PC-9 (cell line): ENCODE measurements at regions not wholly inside any gene's neighbourhood (a gene's known extent, or its start where the extent isn't known, plus 50 kb on each side); places are given as distances from the start of the nearest gene placed in this dataset.

ENCODE experiments used
- BruUV-seq: library from RNA; stranded (reverse); fragments of 400-500 nt; replicated peaks from 2 replicates; lab custom pipeline; 2021; lab: Mats Ljungman, UMichigan
- CTCF ChIA-PET: fragments of 300-600 bp; sonication (Branson Sonifier 250); formaldehyde crosslinking; loops from one replicate; lab custom pipeline; 2022; ENCODE audit warnings: antibody characterized with exemption; lab: Charles Lee
- POLR2A ChIA-PET: fragments of 300-600 bp; sonication (Branson Sonifier 250); formaldehyde crosslinking; loops from one replicate; lab custom pipeline; 2022; ENCODE audit warnings: antibody characterized with exemption; ENCODE audit not compliant: unreplicated experiment; lab: Charles Lee
- DNase-seq, 2 experiments: peaks; one replicate each; pipeline versions ENCODE4 v3.0.0 to v3.0.0-alpha.2; 2015 to 2022; ENCODE audit warnings: mixed read lengths in 1 of 2
- H2AFZ ChIP-seq: fragments of 200-600 bp; sonication (generic); 2 replicates; pipeline ENCODE4 v1.8.1; 2017; ENCODE audit warnings: antibody characterized with exemption
- H3F3A ChIP-seq: fragments of 200-600 bp; sonication (generic); 2 replicates; pipeline ENCODE4 v1.8.1; 2017; ENCODE audit warnings: antibody characterized with exemption, mild to moderate bottlenecking, low read depth; ENCODE audit not compliant: insufficient read depth
- H3K27ac ChIP-seq: fragments of 200-600 bp; sonication (generic); 2 replicates; pipeline ENCODE4 v1.6.1; 2016; ENCODE audit warnings: mixed run types
- H3K27me3 ChIP-seq: fragments of 200-600 bp; sonication (generic); 2 replicates; pipeline ENCODE4 v1.6.1; 2016; ENCODE audit warnings: low read depth, mixed run types; ENCODE audit not compliant: insufficient read depth
- H3K36me3 ChIP-seq: fragments of 200-600 bp; sonication (generic); 2 replicates; pipeline ENCODE4 v1.6.1; 2016; ENCODE audit warnings: low read depth, mixed run types
- H3K4me1 ChIP-seq: fragments of 200-600 bp; sonication (generic); replicated peaks from 2 replicates; pipeline ENCODE4 v1.6.1; 2016; ENCODE audit warnings: mixed run types; ENCODE audit not compliant: insufficient read depth
- H3K4me2 ChIP-seq: fragments of 200-600 bp; sonication (generic); 2 replicates; pipeline ENCODE4 v1.6.1; 2017; ENCODE audit warnings: mixed run types
- H3K4me3 ChIP-seq: fragments of 200-600 bp; sonication (generic); 2 replicates; pipeline ENCODE4 v1.6.1; 2016; ENCODE audit warnings: mixed run types
- H3K79me2 ChIP-seq: fragments of 200-600 bp; sonication (generic); 2 replicates; pipeline ENCODE4 v1.6.1; 2017; ENCODE audit warnings: low read depth, mixed run types
- H3K9me2 ChIP-seq: fragments of 200-600 bp; sonication (generic); 2 replicates; pipeline ENCODE4 v1.8.1; 2017; ENCODE audit warnings: mild to moderate bottlenecking; ENCODE audit not compliant: insufficient read depth
- H3K9me3 ChIP-seq: fragments of 200-600 bp; sonication (generic); 2 replicates; pipeline ENCODE4 v1.8.1; 2016; ENCODE audit warnings: low read depth; ENCODE audit not compliant: insufficient read depth
- H4K20me1 ChIP-seq: fragments of 200-600 bp; sonication (generic); 2 replicates; pipeline ENCODE4 v1.8.1; 2017; ENCODE audit not compliant: insufficient read depth
- EZH2 ChIP-seq: fragments of 200-600 bp; sonication (generic); IDR thresholded peaks from 2 replicates; pipeline ENCODE4 v1.8.0; 2017; ENCODE audit warnings: antibody characterized with exemption, low read depth
- intact Hi-C: fragments of 100-400 bp; cut with micrococcal nuclease; formaldehyde crosslinking; loops from one replicate; pipeline ENCODE4 v1.10.0; 2022; ENCODE audit not compliant: unreplicated experiment
- TF ChIP-seq, protein P1 (sequence below): fragments of 200-600 bp; sonication (generic); conservative IDR thresholded peaks from 2 replicates; pipeline ENCODE4 v1.6.1; 2017; ENCODE audit warnings: mixed run types, antibody characterized with exemption, mild to moderate bottlenecking, moderate library complexity

DNA sequence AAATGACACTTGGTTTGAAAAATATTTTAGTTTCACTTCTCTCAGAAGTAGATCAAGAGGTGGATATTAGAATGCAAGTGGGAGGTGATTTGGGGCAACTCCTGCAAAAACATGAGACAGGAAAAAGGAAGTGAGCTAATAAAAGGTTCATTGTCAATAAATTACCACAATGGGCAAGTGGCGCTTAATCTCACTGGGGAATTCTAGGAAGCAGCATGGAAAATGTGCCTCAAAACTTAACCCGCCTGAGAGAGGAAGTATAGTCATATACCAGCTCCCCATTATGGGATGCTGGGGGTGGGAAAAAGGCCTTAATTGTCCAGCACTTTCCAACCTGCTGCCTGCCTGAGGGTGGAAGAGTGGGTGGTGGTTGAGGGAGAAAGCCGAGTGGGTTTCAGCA lies 204.1 kb downstream of the ELAVL2 start:
- Histone ChIP-seq H3F3A (peaks cover 22% of the 10 kb centered on the region), H2AFZ (0 out of 2 replicates have a peak overlapping the region, but pooled peaks have one; percentile 53), H3K4me3 (no peak overlapping the region), H3K9me3 (peaks cover 3% of the 10 kb centered on the region; the same call in 1 of the 2 replicates), H3K27me3 (no peaks in the 10 kb centered on the region), H3K4me1 (peaks cover 29% of the 10 kb centered on the region), H3K9me2 (no peaks in the 10 kb centered on the region), H3K36me3 (no peaks in the 10 kb centered on the region), H3K27ac (peak overlapping the region; percentile 80), H3K4me2 (peak overlapping the region; percentile 49), H4K20me1 (no peaks in the 10 kb centered on the region), H3K79me2 (no peaks in the 10 kb centered on the region)
- ChIA-PET CTCF (no interaction called here), POLR2A (no interaction called here)
- DNase-seq: no peak
- TF ChIP-seq, protein P1, sequence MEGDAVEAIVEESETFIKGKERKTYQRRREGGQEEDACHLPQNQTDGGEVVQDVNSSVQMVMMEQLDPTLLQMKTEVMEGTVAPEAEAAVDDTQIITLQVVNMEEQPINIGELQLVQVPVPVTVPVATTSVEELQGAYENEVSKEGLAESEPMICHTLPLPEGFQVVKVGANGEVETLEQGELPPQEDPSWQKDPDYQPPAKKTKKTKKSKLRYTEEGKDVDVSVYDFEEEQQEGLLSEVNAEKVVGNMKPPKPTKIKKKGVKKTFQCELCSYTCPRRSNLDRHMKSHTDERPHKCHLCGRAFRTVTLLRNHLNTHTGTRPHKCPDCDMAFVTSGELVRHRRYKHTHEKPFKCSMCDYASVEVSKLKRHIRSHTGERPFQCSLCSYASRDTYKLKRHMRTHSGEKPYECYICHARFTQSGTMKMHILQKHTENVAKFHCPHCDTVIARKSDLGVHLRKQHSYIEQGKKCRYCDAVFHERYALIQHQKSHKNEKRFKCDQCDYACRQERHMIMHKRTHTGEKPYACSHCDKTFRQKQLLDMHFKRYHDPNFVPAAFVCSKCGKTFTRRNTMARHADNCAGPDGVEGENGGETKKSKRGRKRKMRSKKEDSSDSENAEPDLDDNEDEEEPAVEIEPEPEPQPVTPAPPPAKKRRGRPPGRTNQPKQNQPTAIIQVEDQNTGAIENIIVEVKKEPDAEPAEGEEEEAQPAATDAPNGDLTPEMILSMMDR: no peak
- TF ChIP-seq EZH2: no peak
- BruUV-seq: no TSS peak
- intact Hi-C loops: no loop called here

DNA sequence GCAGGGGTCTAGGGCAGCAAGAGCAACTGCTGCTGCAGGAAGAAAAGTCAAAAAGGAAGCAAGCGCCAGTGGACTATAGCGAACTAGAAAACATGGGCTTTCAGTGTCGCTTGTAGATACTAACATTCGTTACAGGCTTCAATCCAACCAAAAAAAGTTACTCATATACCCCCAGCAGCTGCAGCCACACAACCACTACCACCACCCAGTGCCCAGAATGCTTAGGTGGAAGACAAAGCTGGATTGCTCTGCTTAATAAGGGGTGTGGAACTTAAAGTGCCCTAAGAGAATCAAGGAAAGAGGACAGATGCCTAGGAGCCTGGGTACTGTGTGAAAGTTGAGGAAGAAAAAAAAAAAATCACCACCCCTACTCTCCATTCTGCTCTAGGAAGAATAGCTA lies 203.6 kb downstream of the ELAVL2 start:
- TF ChIP-seq, protein P1: no peak
- no peak for TF ChIP-seq EZH2
- Histone ChIP-seq H3K36me3 (no peaks in the 10 kb centered on the region), H3K27me3 (no peaks in the 10 kb centered on the region), H3K4me3 (no peak overlapping the region), H3K9me2 (no peaks in the 10 kb centered on the region), H4K20me1 (no peaks in the 10 kb centered on the region), H3K4me1 (peaks cover 29% of the 10 kb centered on the region), H3K27ac (peak overlapping the region; percentile 80), H3F3A (peaks cover 22% of the 10 kb centered on the region), H3K79me2 (no peaks in the 10 kb centered on the region), H3K4me2 (no peak overlapping the region), H3K9me3 (peaks cover 3% of the 10 kb centered on the region; the same call in 1 of the 2 replicates), H2AFZ (no peak overlapping the region)
- POLR2A ChIA-PET: no interaction called here
- no peak for DNase-seq
- intact Hi-C loops: no loop called here
- no TSS peak for BruUV-seq
- CTCF ChIA-PET: no interaction called here

DNA sequence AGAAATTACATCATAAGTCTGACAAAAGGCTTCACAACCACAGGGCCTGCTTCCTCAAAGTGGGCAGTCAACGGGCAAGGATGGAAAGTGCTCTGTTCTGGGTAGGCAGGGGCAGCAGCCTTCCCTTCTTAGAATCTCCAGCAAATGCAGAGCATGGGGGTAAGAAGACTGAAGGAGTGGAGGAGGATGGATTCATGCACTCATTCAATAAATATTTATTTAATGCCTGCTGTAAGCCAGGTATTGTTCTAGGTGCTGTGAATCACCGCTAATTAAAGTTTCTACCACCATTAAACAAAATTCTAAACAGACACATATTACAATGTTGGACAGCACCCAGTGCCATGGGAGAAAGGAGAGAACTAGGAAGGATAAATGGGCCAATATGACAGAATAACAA lies 195.6 kb downstream of the ELAVL2 start:
- Histone ChIP-seq H3K27me3 (no peaks in the 10 kb centered on the region), H3K36me3 (no peaks in the 10 kb centered on the region), H3F3A (no peaks in the 10 kb centered on the region), H4K20me1 (no peaks in the 10 kb centered on the region), H3K9me2 (no peaks in the 10 kb centered on the region), H3K27ac (no peak overlapping the region), H2AFZ (no peak overlapping the region), H3K4me3 (no peak overlapping the region), H3K4me2 (no peak overlapping the region), H3K4me1 (peaks cover 11% of the 10 kb centered on the region; the same call in 1 of the 2 replicates), H3K9me3 (no peaks in the 10 kb centered on the region; the same call in 1 of the 2 replicates), H3K79me2 (no peaks in the 10 kb centered on the region)
- no peak for DNase-seq
- BruUV-seq: no TSS peak
- ChIA-PET CTCF (no interaction called here), POLR2A (no interaction called here)
- intact Hi-C loops: no loop called here
- TF ChIP-seq EZH2: no peak
- TF ChIP-seq, protein P1: no peak
